Endothelial cell of umbilical vein (primary cell): ENCODE measurements at regions not wholly inside any gene's neighbourhood (a gene's known extent, or its start where the extent isn't known, plus 50 kb on each side); places are given as distances from the start of the nearest gene placed in this dataset.

Experiments
- BruUV-seq: library from RNA; stranded (reverse); fragments of 400-500 nt; replicated peaks from 2 replicates; lab custom pipeline; 2021; lab: Mats Ljungman, UMichigan
- CTCF ChIA-PET: fragments of 300-600, 350-600 bp; sonication (Branson Sonifier 250); formaldehyde crosslinking; loops from one replicate; lab custom pipeline; 2021; ENCODE audit warnings: antibody characterized with exemption, inconsistent platforms; lab: Charles Lee
- POLR2A ChIA-PET: fragments of 300-600, 350-600 bp; sonication (Branson Sonifier 250); formaldehyde crosslinking; loops from one replicate; lab custom pipeline; 2021; ENCODE audit warnings: antibody characterized with exemption, inconsistent platforms; lab: Charles Lee
- DNase-seq: peaks from one replicate; pipeline ENCODE4 v3.0.0-alpha.2; 2011; ENCODE audit warnings: low read depth, low spot score
- FAIRE-seq: peaks from 2 replicates; lab custom pipeline; 2011; peaks lifted over from hg19 to GRCh38; lab: Jason Lieb, UNC
- H2AFZ ChIP-seq: 2 replicates; pipeline ENCODE4 v1.6.0; 2012; ENCODE audit warnings: low read depth, low read length, control low read depth, inconsistent platforms
- H3K27ac ChIP-seq: 2 replicates; pipeline ENCODE4 v1.5.1; 2011; ENCODE audit warnings: low read depth, mild to moderate bottlenecking, control low read depth, low read length, moderate library complexity; ENCODE audit not compliant: insufficient read depth
- H3K27me3 ChIP-seq, 2 experiments: 2 replicates each; pipeline versions ENCODE4 v1.6.0 to v1.6.1; 2011; ENCODE audit warnings: low read length in 2 of 2, mixed read lengths in 1 of 2; ENCODE audit not compliant: control insufficient read depth in 2 of 2, insufficient read depth in 2 of 2
- H3K36me3 ChIP-seq, 2 experiments: 2 replicates in 1 of 2; 3 replicates in 1 of 2; pipeline ENCODE4 v1.5.1; 2011; ENCODE audit warnings: low read length in 2 of 2, mild to moderate bottlenecking in 1 of 2, moderate library complexity in 1 of 2; ENCODE audit not compliant: control insufficient read depth in 2 of 2, insufficient read depth in 2 of 2; ENCODE audit errors: extremely low read depth in 1 of 2
- H3K4me1 ChIP-seq: 3 replicates; pipeline ENCODE4 v1.5.1; 2011; ENCODE audit warnings: mild to moderate bottlenecking, low read length; ENCODE audit not compliant: control insufficient read depth, insufficient read depth; ENCODE audit errors: extremely low read depth
- H3K4me2 ChIP-seq: 2 replicates; pipeline ENCODE4 v1.6.1; 2011; ENCODE audit warnings: low read length, control low read depth, mixed read lengths; ENCODE audit not compliant: insufficient read depth
- H3K4me3 ChIP-seq, 3 experiments: fragments of 200-600 bp in 1 of 3; sonication (generic), shearing (Covaris generic) in 1 of 3; replicated peaks in 1 of 3; 2 replicates each; pipeline ENCODE4 v1.5.1; 2011 to 2016; ENCODE audit warnings: control low read depth in 3 of 3, low read length in 3 of 3, mild to moderate bottlenecking in 2 of 3, inconsistent platforms in 1 of 3, low read depth in 1 of 3, moderate library complexity in 1 of 3; ENCODE audit not compliant: insufficient read depth in 1 of 3
- H3K79me2 ChIP-seq: 2 replicates; pipeline ENCODE4 v1.6.0; 2012; ENCODE audit warnings: low read length, inconsistent platforms; ENCODE audit not compliant: control insufficient read depth, insufficient read depth
- H3K9ac ChIP-seq: replicated peaks from 2 replicates; pipeline ENCODE3; 2011; ENCODE audit warnings: low read length, control low read depth; ENCODE audit not compliant: insufficient read depth; ENCODE audit errors: extremely low read depth
- H3K9me1 ChIP-seq: replicated peaks from 3 replicates; pipeline ENCODE4 v1.6.0; 2011; ENCODE audit warnings: mild to moderate bottlenecking, low read length; ENCODE audit not compliant: control insufficient read depth, insufficient read depth; ENCODE audit errors: extremely low read depth
- H3K9me3 ChIP-seq: replicated peaks from 2 replicates; pipeline ENCODE4 v1.5.1; 2012; ENCODE audit warnings: low read length, inconsistent platforms; ENCODE audit not compliant: control insufficient read depth, insufficient read depth
- H4K20me1 ChIP-seq: replicated peaks from 2 replicates; pipeline ENCODE3; 2011; ENCODE audit warnings: mild to moderate bottlenecking, low read length; ENCODE audit not compliant: control insufficient read depth, insufficient read depth; ENCODE audit errors: extremely low read depth
- CTCF ChIP-seq, 2 donors: IDR thresholded peaks; 1 replicate in 1 of 2; 2 replicates in 1 of 2; pipeline ENCODE4 v1.5.1; 2011; ENCODE audit warnings: low read length in 2 of 2, mild to moderate bottlenecking in 2 of 2, moderate library complexity in 2 of 2, control low read depth in 1 of 2, inconsistent platforms in 1 of 2, low read depth in 1 of 2; ENCODE audit not compliant: insufficient read depth in 1 of 2; ENCODE audit errors: extremely low read depth in 1 of 2
- EZH2 ChIP-seq: IDR thresholded peaks from 2 replicates; pipeline ENCODE4 v1.6.1; 2012; ENCODE audit warnings: borderline replicate concordance, low read depth, mild to moderate bottlenecking, moderate library complexity, low read length, inconsistent platforms; ENCODE audit not compliant: severe bottlenecking
- FOS ChIP-seq: IDR thresholded peaks from 2 replicates; pipeline ENCODE4 v1.6.1; 2011; ENCODE audit warnings: mild to moderate bottlenecking, low read length, moderate library complexity, borderline replicate concordance; ENCODE audit not compliant: insufficient read depth
- GATA2 ChIP-seq: IDR thresholded peaks from 2 replicates; pipeline ENCODE4 v1.7.0; 2011; ENCODE audit warnings: low read depth, mild to moderate bottlenecking, moderate library complexity, mixed read lengths, low read length; ENCODE audit not compliant: insufficient read length, insufficient read depth
- JUN ChIP-seq: IDR thresholded peaks from 2 replicates; pipeline ENCODE4 v1.6.1; 2011; ENCODE audit warnings: borderline replicate concordance, low read depth; ENCODE audit not compliant: insufficient read length, insufficient read depth
- MAX ChIP-seq: IDR thresholded peaks from 2 replicates; pipeline ENCODE4 v1.6.1; 2011; ENCODE audit not compliant: insufficient read depth, insufficient read length
- MYC ChIP-seq: IDR thresholded peaks from one replicate; pipeline ENCODE4 v1.6.1; 2011; ENCODE audit warnings: mild to moderate bottlenecking, low read depth, low read length
- POLR2A ChIP-seq: IDR thresholded peaks from 2 replicates; pipeline ENCODE4 v1.6.1; 2012; ENCODE audit warnings: low read depth, mild to moderate bottlenecking, control low read depth, low read length
- POLR2AphosphoS5 ChIP-seq: IDR thresholded peaks from 2 replicates; pipeline ENCODE4 v1.6.1; 2012; ENCODE audit warnings: low read depth, mild to moderate bottlenecking, control low read depth, low read length, moderate library complexity; ENCODE audit not compliant: insufficient read depth
- dilution Hi-C: fragments of 300-500 bp; cut with MboI; formaldehyde crosslinking; loops from one replicate; pipeline ENCODE4 v1.15.0; 2019; ENCODE audit warnings: low sequenced_read_pairs; ENCODE audit not compliant: extremely low pct_ligation_motif_present
- intact Hi-C: fragments of 100-400 bp; cut with micrococcal nuclease; formaldehyde crosslinking; loops from one replicate; pipeline ENCODE4 v1.10.0; 2022

- POLR2A ChIA-PET: no interaction called here
- dilution Hi-C loops (no loop called here), intact Hi-C loops (no loop called here)
- DNase-seq: no peak
- Histone ChIP-seq H3K79me2 (no peaks in the 10 kb centered on the region), H3K27me3 (no peaks in the 10 kb centered on the region), H3K36me3 (no peaks in the 10 kb centered on the region), H3K27ac (no peak overlapping the region), H3K4me1 (no peaks in the 10 kb centered on the region), H2AFZ (no peak overlapping the region), H4K20me1 (no peaks in the 10 kb centered on the region), H3K4me3 (no peak overlapping the region), H3K9ac (no peak overlapping the region), H3K9me1 (no peaks in the 10 kb centered on the region), H3K9me3 (peaks cover 5% of the 10 kb centered on the region), H3K4me2 (no peak overlapping the region)
- BruUV-seq: no TSS peak
- FAIRE-seq: no peak
- CTCF ChIA-PET: no interaction called here
- TF ChIP-seq JUN (no peak), MYC (no peak), GATA2 (no peak), FOS (no peak), POLR2A (no peak), CTCF (IDR thresholded peaks at IDR 0.05; ENCODE audit: extremely low read depth in 1 of 2, insufficient read depth in 1 of 2, low read depth in 1 of 2, low read length in 2 of 2) (no peak), EZH2 (no peak), POLR2AphosphoS5 (no peak), MAX (no peak)
These were observed 552.5 kb upstream of the SORCS1 start for GRCh38 chr10:107717046-107717445.
